Lower leg skin (tissue), 4 donors: ENCODE measurements at regions not wholly inside any gene's neighbourhood (a gene's known extent, or its start where the extent isn't known, plus 50 kb on each side); places are given as distances from the start of the nearest gene placed in this dataset.
"Not testable (repeated sequence)": the region's sequence is repeated elsewhere in the genome, so short reads cannot be mapped to it uniquely, and the experiment has no call there.

Source experiments
- DNase-seq, 2 donors: peaks; one replicate each; pipeline ENCODE4 v3.0.0-alpha.2; 2019; ENCODE audit warnings: low spot score in 2 of 2
- H3K4me3 ChIP-seq: fragments of 200-600 bp; sonication (generic); 2 replicates; pipeline ENCODE4 v1.5.1; 2017; ENCODE audit warnings: mild to moderate bottlenecking, low read depth; ENCODE audit not compliant: poor library complexity, severe bottlenecking
- POLR2A ChIP-seq, 2 donors: fragments of 450-650 bp; IDR thresholded peaks; one replicate each; pipeline ENCODE4 v1.6.1; 2016 to 2017; ENCODE audit warnings: antibody characterized with exemption in 2 of 2, mild to moderate bottlenecking in 1 of 2, moderate library complexity in 1 of 2
- WGBS, 2 donors: methylation state at CpG; one replicate each; pipeline ENCODE4 v1.1.5; 2018; 5-methylcytosine and 5-hydroxymethylcytosine counted together
- intact Hi-C: fragments of 100-400 bp; cut with DNase I; formaldehyde crosslinking; loops from one replicate; pipeline ENCODE4 v1.15.0; 2023; ENCODE audit warnings: low total_unique reads
- TF ChIP-seq, protein P1 (sequence below), 3 donors: fragments of 450-650 bp; IDR thresholded peaks; one replicate each; pipeline ENCODE4 v1.5.1; 2016; ENCODE audit warnings: antibody characterized with exemption in 3 of 3, mild to moderate bottlenecking in 3 of 3, moderate library complexity in 2 of 3

DNA sequence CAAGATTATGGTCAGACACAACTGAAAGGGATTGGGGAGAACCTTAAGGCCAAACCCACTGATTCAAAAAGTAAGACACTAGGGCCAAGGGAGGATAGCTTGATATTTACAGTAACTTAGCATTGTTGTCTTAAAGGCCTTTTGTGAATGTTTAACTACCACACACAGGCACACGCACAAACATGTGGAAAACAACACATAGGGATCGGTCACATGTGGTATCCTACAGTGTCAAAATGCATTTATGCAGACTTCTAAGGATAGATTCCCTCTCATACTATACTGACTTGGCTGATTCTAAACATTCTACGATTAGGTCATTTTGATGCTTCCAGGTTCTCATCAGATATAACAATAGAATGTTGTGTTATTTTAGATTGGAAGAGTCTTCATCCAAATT is 638.9 kb upstream of the LRRTM1 start:
- no peak overlapping the region for H3K4me3 ChIP-seq
- intact Hi-C loops: no loop called here
- no peak for DNase-seq
- 86 to 91% methylated on average over 3 of the region's 3 CpGs for WGBS, 2 donors
- TF ChIP-seq, protein P1, sequence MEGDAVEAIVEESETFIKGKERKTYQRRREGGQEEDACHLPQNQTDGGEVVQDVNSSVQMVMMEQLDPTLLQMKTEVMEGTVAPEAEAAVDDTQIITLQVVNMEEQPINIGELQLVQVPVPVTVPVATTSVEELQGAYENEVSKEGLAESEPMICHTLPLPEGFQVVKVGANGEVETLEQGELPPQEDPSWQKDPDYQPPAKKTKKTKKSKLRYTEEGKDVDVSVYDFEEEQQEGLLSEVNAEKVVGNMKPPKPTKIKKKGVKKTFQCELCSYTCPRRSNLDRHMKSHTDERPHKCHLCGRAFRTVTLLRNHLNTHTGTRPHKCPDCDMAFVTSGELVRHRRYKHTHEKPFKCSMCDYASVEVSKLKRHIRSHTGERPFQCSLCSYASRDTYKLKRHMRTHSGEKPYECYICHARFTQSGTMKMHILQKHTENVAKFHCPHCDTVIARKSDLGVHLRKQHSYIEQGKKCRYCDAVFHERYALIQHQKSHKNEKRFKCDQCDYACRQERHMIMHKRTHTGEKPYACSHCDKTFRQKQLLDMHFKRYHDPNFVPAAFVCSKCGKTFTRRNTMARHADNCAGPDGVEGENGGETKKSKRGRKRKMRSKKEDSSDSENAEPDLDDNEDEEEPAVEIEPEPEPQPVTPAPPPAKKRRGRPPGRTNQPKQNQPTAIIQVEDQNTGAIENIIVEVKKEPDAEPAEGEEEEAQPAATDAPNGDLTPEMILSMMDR (IDR thresholded peaks at IDR 0.05): no peak
- TF ChIP-seq POLR2A (IDR thresholded peaks at IDR 0.05): no peak

DNA sequence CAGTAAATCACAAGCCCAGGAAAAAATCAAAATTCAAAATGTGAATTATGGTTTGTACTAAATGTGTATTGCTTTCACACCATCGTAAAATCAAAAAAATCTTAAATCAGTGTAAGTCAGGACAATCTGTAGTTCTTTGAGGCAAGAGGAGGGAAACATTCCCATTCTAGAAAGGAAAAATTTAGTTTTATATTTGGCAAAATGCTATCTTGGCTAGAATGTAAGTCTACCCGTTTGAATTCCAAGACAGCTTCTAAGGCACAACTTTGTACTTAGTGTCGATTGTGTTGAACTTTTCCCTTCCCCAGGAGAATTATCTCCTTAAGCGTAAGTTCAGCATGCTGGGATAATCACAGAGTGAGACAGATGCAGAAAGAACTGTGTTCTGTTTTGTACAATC is 638.2 kb upstream of the LRRTM1 start:
- no peak for DNase-seq
- TF ChIP-seq, protein P1 (IDR thresholded peaks at IDR 0.05): no peak
- no peak for TF ChIP-seq POLR2A (IDR thresholded peaks at IDR 0.05)
- no peak overlapping the region for H3K4me3 ChIP-seq
- WGBS, 2 donors: 60 to 82% methylated on average over 4 of the region's 4 CpGs
- intact Hi-C loops: no loop called here

DNA sequence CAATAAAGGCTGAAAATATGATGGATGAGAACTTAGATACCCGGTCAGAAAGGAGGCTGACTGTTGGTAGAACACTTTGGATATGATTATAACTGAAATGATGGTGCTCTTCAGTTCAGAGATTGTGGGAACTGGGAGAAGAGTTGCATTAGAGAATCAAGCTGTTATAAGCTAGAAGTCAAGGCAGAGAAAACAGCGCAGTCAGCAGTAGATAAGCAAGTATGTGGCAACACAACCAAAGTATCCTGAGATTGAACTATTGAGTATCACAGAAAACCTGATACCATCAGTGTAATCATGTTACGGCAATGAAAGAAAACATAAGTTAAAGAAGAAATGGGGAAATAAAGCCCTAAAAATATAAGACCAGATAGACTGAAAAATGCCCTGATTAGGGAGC is 633.9 kb upstream of the LRRTM1 start:
- TF ChIP-seq, protein P1 (IDR thresholded peaks at IDR 0.05): no peak
- TF ChIP-seq POLR2A (IDR thresholded peaks at IDR 0.05): no peak
- H3K4me3 ChIP-seq: no peak overlapping the region
- intact Hi-C loops: no loop called here
- WGBS, 2 donors: 68 to 73% methylated on average over 3 of the region's 3 CpGs
- DNase-seq: no peak

DNA sequence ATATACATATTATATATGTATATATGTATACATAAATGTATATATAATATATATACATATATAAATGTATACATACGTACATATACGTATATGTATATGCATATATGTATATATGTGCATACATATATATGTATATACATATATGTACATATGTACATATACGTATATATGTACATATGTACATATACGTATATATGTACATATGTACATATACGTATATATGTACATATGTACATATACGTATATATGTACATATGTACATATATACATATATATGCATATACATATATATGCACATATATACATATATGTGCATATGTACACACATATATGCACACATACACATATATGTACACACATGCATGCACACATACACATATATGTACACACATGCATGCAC is 627.3 kb upstream of the LRRTM1 start:
- H3K4me3 ChIP-seq, intact Hi-C loops, DNase-seq: not testable (repeated sequence)
- WGBS, 2 donors: 76 to 90% methylated on average over 6 of the region's 6 CpGs

DNA sequence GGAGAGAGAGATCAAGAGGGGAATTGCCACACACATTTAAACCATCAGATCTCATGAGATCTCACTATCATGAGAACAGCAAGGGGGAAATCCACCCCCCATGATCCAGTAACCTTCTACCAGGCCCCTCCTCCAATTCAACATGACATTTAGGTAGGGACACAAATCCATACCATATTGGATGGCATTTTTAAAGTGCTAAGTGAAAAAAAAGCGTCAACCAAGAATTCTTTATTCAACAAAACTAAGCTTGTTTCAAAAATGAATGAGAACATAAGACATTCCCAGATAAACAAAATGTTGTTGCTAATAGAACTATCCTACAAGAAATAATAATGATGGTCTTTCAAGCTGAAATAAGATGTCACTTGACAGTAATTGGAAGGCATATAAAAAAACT is 626.2 kb upstream of the LRRTM1 start:
- DNase-seq: no peak
- no peak for TF ChIP-seq POLR2A (IDR thresholded peaks at IDR 0.05)
- TF ChIP-seq, protein P1 (IDR thresholded peaks at IDR 0.05): no peak
- no peak overlapping the region for H3K4me3 ChIP-seq
- 89 to 97% methylated on average over 1 of the region's 1 CpG for WGBS, 2 donors
- intact Hi-C loops: no loop called here

DNA sequence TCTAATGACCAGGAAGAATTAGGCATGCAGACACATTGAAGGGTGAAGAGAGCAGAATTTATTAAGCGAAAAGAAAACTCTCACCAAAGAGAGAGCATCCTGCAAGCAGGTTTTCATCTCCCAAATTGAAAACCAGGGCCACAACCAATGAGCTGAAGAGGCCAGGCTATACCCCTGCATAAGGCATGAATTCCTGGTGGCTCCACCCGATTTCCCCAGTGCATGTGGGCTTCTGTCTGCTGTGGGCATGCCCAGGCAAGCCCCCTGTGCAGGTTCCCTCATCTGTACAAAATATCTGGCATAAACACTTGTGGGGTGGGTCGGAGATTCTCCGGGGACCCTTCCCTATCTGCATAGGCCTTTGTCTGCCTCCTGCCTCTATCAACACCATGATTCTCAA is 621.6 kb upstream of the LRRTM1 start:
- DNase-seq: no peak
- intact Hi-C loops: no loop called here
- 44 to 55% methylated on average over 4 of the region's 4 CpGs for WGBS, 2 donors

More for the DNA sequence above, 621.6 kb upstream of the LRRTM1 start:
- no peak overlapping the region for H3K4me3 ChIP-seq
- no peak for TF ChIP-seq POLR2A (IDR thresholded peaks at IDR 0.05)
- TF ChIP-seq, protein P1 (IDR thresholded peaks at IDR 0.05): no peak
